HL-60 (cell line): ENCODE measurements at regions not wholly inside any gene's neighbourhood (a gene's known extent, or its start where the extent isn't known, plus 50 kb on each side); places are given as distances from the start of the nearest gene placed in this dataset.

ENCODE experiments used
- GABPA ChIP-seq: IDR thresholded peaks from 2 replicates; pipeline ENCODE4 v1.6.1; 2012; ENCODE audit warnings: low read depth
- POLR2AphosphoS5 ChIP-seq: IDR thresholded peaks from 2 replicates; pipeline ENCODE4 v1.6.1; 2012; ENCODE audit warnings: low read depth
- REST ChIP-seq: IDR thresholded peaks from 2 replicates; pipeline ENCODE4 v1.6.1; 2012; ENCODE audit warnings: low read depth; ENCODE audit not compliant: insufficient replicate concordance
- SPI1 ChIP-seq: IDR thresholded peaks from 2 replicates; pipeline ENCODE4 v1.6.1; 2012; ENCODE audit warnings: low read depth, mild to moderate bottlenecking, borderline replicate concordance
- TF ChIP-seq, protein P1 (sequence below): IDR thresholded peaks from one replicate; pipeline ENCODE4 v1.5.1; 2011; ENCODE audit warnings: low read length, control low read depth, inconsistent platforms; ENCODE audit not compliant: insufficient read depth

GRCh38 chr10:6996431-6996830, 414.4 kb downstream of the SFMBT2 start:
- TF ChIP-seq REST (no peak), POLR2AphosphoS5 (no peak), GABPA (no peak), SPI1 (no peak)
- TF ChIP-seq, protein P1, sequence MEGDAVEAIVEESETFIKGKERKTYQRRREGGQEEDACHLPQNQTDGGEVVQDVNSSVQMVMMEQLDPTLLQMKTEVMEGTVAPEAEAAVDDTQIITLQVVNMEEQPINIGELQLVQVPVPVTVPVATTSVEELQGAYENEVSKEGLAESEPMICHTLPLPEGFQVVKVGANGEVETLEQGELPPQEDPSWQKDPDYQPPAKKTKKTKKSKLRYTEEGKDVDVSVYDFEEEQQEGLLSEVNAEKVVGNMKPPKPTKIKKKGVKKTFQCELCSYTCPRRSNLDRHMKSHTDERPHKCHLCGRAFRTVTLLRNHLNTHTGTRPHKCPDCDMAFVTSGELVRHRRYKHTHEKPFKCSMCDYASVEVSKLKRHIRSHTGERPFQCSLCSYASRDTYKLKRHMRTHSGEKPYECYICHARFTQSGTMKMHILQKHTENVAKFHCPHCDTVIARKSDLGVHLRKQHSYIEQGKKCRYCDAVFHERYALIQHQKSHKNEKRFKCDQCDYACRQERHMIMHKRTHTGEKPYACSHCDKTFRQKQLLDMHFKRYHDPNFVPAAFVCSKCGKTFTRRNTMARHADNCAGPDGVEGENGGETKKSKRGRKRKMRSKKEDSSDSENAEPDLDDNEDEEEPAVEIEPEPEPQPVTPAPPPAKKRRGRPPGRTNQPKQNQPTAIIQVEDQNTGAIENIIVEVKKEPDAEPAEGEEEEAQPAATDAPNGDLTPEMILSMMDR = no peak
